ENCODE measurements at regions not wholly inside any gene's neighbourhood (a gene's known extent, or its start where the extent isn't known, plus 50 kb on each side); places are given as distances from the start of the nearest gene placed in this dataset.

DNA sequence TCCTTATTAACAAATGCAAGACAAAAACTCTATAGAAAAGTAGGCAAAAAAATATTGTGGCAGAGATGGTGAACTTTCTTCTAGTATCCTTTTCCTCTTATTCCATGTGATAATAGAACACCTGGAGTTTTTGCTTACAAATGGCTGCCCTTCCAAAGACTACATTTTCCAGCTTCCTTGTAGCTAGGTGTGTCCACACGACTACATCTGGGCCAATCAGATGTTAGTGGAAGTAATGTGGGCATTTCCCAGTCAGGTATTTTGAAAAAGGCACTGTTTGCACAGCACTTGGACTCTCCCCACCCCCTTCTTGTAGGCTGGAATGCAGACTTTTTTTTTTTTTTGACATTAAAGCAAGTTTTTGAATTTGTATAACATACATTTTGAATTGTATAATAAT is 105.5 kb upstream of the TBX20 start:
- Histone ChIP-seq H3K9me3 (replicated peaks; ENCODE audit: control insufficient read depth, insufficient read depth, low read length) (no peaks in the 10 kb centered on the region), H3K27me3 (ENCODE audit: control insufficient read depth in 2 of 2, insufficient read depth in 2 of 2, low read length in 2 of 2) (no peaks in the 10 kb centered on the region), H3K36me3 (ENCODE audit: control insufficient read depth in 2 of 2, extremely low read depth in 1 of 2, insufficient read depth in 2 of 2, low read length in 2 of 2) (no peaks in the 10 kb centered on the region), H4K20me1 (replicated peaks; ENCODE audit: control insufficient read depth, extremely low read depth, insufficient read depth, low read length) (no peaks in the 10 kb centered on the region), H3K27ac (ENCODE audit: insufficient read depth, low read depth, low read length) (no peak overlapping the region), H3K9ac (replicated peaks; ENCODE audit: extremely low read depth, insufficient read depth, low read length) (no peak overlapping the region), H3K4me1 (ENCODE audit: control insufficient read depth, extremely low read depth, insufficient read depth, low read length) (no peaks in the 10 kb centered on the region), H3K4me2 (ENCODE audit: insufficient read depth, low read length) (no peak overlapping the region), H3K4me3 (replicated peaks in 1 of 3; ENCODE audit: insufficient read depth in 1 of 3, low read depth in 1 of 3, low read length in 3 of 3) (no peak overlapping the region), H3K9me1 (replicated peaks; ENCODE audit: control insufficient read depth, extremely low read depth, insufficient read depth, low read length) (no peaks in the 10 kb centered on the region), H3K79me2 (ENCODE audit: control insufficient read depth, insufficient read depth, low read length) (no peaks in the 10 kb centered on the region), H2AFZ (ENCODE audit: low read depth, low read length) (no peak overlapping the region)
- CTCF ChIA-PET, result no interaction called here
- intact Hi-C loops (cut with micrococcal nuclease) (no loop called here), dilution Hi-C loops (cut with MboI; ENCODE audit: extremely low pct_ligation_motif_present, low sequenced_read_pairs) (no loop called here)
- TF ChIP-seq, protein P1, sequence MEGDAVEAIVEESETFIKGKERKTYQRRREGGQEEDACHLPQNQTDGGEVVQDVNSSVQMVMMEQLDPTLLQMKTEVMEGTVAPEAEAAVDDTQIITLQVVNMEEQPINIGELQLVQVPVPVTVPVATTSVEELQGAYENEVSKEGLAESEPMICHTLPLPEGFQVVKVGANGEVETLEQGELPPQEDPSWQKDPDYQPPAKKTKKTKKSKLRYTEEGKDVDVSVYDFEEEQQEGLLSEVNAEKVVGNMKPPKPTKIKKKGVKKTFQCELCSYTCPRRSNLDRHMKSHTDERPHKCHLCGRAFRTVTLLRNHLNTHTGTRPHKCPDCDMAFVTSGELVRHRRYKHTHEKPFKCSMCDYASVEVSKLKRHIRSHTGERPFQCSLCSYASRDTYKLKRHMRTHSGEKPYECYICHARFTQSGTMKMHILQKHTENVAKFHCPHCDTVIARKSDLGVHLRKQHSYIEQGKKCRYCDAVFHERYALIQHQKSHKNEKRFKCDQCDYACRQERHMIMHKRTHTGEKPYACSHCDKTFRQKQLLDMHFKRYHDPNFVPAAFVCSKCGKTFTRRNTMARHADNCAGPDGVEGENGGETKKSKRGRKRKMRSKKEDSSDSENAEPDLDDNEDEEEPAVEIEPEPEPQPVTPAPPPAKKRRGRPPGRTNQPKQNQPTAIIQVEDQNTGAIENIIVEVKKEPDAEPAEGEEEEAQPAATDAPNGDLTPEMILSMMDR (IDR thresholded peaks at IDR 0.05; ENCODE audit: extremely low read depth in 1 of 2, insufficient read depth in 1 of 2, low read depth in 1 of 2, low read length in 2 of 2), result no peak
- TF ChIP-seq, protein P2, sequence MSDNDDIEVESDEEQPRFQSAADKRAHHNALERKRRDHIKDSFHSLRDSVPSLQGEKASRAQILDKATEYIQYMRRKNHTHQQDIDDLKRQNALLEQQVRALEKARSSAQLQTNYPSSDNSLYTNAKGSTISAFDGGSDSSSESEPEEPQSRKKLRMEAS (IDR thresholded peaks at IDR 0.05; ENCODE audit: insufficient read depth, insufficient read length), result no peak
- TF ChIP-seq FOS (IDR thresholded peaks at IDR 0.05; ENCODE audit: borderline replicate concordance, insufficient read depth, low read length) (no peak), MYC (IDR thresholded peaks at IDR 0.05; ENCODE audit: low read depth, low read length) (no peak), JUN (IDR thresholded peaks at IDR 0.05; ENCODE audit: borderline replicate concordance, insufficient read depth, insufficient read length, low read depth) (no peak), EZH2 (IDR thresholded peaks at IDR 0.05; ENCODE audit: borderline replicate concordance, low read depth, low read length, severe bottlenecking) (no peak), GATA2 (IDR thresholded peaks at IDR 0.05; ENCODE audit: insufficient read depth, insufficient read length, low read depth, low read length) (no peak), POLR2AphosphoS5 (IDR thresholded peaks at IDR 0.05; ENCODE audit: insufficient read depth, low read depth, low read length) (no peak), POLR2A (IDR thresholded peaks at IDR 0.05; ENCODE audit: low read depth, low read length) (no peak)
- no TSS peak for BruUV-seq (replicated peaks)
- POLR2A ChIA-PET, result no interaction called here
- FAIRE-seq (no peak), DNase-seq (ENCODE audit: low read depth, low spot score) (no peak)
